H1 (cell line): ENCODE measurements at regions not wholly inside any gene's neighbourhood (a gene's known extent, or its start where the extent isn't known, plus 50 kb on each side); places are given as distances from the start of the nearest gene placed in this dataset.

Experiments used
- BCL11A ChIP-seq, 2 experiments: IDR thresholded peaks; one replicate each; pipeline ENCODE4 v1.6.1; 2011; ENCODE audit warnings: low read depth in 2 of 2, low read length in 2 of 2, mild to moderate bottlenecking in 2 of 2
- CTCF ChIP-seq, 3 experiments: IDR thresholded peaks; 1 replicate in 2 of 3; 2 replicates in 1 of 3; pipeline versions ENCODE4 v1.5.1 to v1.6.1; 2011; ENCODE audit warnings: low read length in 3 of 3, mild to moderate bottlenecking in 3 of 3, inconsistent platforms in 2 of 3, low read depth in 1 of 3, moderate library complexity in 1 of 3; ENCODE audit not compliant: insufficient read depth in 1 of 3; ENCODE audit errors: control extremely low read depth in 1 of 3
- EP300 ChIP-seq, 2 experiments: IDR thresholded peaks; 1 replicate in 1 of 2; 2 replicates in 1 of 2; pipeline ENCODE4 v1.6.1; 2011 to 2012; ENCODE audit warnings: low read depth in 2 of 2, low read length in 2 of 2, mild to moderate bottlenecking in 2 of 2, borderline replicate concordance in 1 of 2, inconsistent platforms in 1 of 2, moderate library complexity in 1 of 2
- EZH2 ChIP-seq: fragments of 200-600 bp; sonication (generic); IDR thresholded peaks from 2 replicates; pipeline ENCODE4 v1.7.1; 2012; ENCODE audit warnings: low read depth, mild to moderate bottlenecking, moderate library complexity, low read length, inconsistent platforms; ENCODE audit not compliant: severe bottlenecking

- TF ChIP-seq CTCF (IDR thresholded peaks at IDR 0.05; ENCODE audit: control extremely low read depth in 1 of 3, insufficient read depth in 1 of 3, low read depth in 1 of 3, low read length in 3 of 3) (no peak), BCL11A (IDR thresholded peaks at IDR 0.05; ENCODE audit: low read depth in 2 of 2, low read length in 2 of 2) (no peak), EZH2 (no peak), EP300 (IDR thresholded peaks at IDR 0.05; ENCODE audit: borderline replicate concordance in 1 of 2, low read depth in 2 of 2, low read length in 2 of 2) (no peak)
Measured at GRCh38 chr9:135221576-135221950, 134.1 kb downstream of the OLFM1 start.
